Esophagus squamous epithelium (tissue), 4 donors: ENCODE measurements at regions not wholly inside any gene's neighbourhood (a gene's known extent, or its start where the extent isn't known, plus 50 kb on each side); places are given as distances from the start of the nearest gene placed in this dataset.

Experiments
- POLR2A ChIP-seq, 4 donors: fragments of 450-650 bp; IDR thresholded peaks; one replicate each; pipeline ENCODE4 v1.6.1; 2017; ENCODE audit warnings: antibody characterized with exemption in 4 of 4, mild to moderate bottlenecking in 4 of 4, moderate library complexity in 3 of 4
- TF ChIP-seq, protein P1 (sequence below), 6 experiments: fragments of 450-650 bp in 4 of 6; fragments of 200-600 bp in 2 of 6; sonication (generic) in 2 of 6; IDR thresholded peaks; one replicate each; pipeline ENCODE4 v1.5.1; 2016 to 2019; ENCODE audit warnings: antibody characterized with exemption in 6 of 6, mild to moderate bottlenecking in 4 of 6, moderate library complexity in 4 of 6

DNA sequence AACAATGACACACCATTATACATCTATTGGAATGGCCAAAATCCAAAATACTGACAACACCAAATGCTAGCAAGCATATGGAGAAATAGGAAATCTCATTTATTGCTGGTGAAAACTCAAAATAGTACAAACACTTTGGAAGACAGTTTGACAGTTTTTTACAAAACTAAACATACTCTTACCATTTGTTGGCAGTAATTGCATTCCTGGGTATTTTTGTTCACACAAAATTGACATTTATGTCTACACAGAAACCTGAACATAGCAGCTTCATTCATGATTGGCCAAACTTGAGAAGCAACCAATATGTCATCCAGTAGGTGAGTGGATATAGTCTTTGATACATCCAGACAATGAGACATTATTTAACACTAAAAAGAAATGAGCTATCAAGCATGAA is 489.9 kb downstream of the PLOD2 start:
- TF ChIP-seq, protein P1, sequence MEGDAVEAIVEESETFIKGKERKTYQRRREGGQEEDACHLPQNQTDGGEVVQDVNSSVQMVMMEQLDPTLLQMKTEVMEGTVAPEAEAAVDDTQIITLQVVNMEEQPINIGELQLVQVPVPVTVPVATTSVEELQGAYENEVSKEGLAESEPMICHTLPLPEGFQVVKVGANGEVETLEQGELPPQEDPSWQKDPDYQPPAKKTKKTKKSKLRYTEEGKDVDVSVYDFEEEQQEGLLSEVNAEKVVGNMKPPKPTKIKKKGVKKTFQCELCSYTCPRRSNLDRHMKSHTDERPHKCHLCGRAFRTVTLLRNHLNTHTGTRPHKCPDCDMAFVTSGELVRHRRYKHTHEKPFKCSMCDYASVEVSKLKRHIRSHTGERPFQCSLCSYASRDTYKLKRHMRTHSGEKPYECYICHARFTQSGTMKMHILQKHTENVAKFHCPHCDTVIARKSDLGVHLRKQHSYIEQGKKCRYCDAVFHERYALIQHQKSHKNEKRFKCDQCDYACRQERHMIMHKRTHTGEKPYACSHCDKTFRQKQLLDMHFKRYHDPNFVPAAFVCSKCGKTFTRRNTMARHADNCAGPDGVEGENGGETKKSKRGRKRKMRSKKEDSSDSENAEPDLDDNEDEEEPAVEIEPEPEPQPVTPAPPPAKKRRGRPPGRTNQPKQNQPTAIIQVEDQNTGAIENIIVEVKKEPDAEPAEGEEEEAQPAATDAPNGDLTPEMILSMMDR (IDR thresholded peaks at IDR 0.05), result no peak
- no peak for TF ChIP-seq POLR2A (IDR thresholded peaks at IDR 0.05)
